ENCODE measurements at regions not wholly inside any gene's neighbourhood (a gene's known extent, or its start where the extent isn't known, plus 50 kb on each side); places are given as distances from the start of the nearest gene placed in this dataset.

DNA sequence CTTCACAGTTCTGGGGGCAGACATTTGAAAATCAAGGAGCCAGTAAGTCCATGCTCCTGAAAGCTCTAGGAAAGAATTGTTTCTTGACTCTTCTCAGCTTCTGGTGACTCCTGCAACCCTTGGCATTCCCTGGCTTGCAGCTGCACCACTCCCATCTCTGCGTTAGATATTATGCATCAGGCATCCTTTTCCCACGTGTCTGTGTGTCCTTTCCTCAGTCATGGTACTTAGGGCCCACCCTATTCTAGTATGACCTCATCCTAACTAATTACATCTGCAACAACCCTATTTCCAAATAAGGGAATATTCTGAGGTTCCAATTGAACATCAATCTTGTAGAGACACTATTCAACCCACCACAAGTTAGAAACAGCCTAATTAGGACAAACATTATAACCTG, 931.7 kb upstream of the CHAC2 start:
- Mint-ChIP-seq H3K4me3 (no peak overlapping the region), H3K36me3 (ENCODE audit: insufficient read depth in 2 of 2) (no peaks in the 10 kb centered on the region), H3K4me1 (ENCODE audit: low read depth) (no peaks in the 10 kb centered on the region), H3K27ac (no peak overlapping the region), H3K9me3 (peaks cover 2 to 3% of the 10 kb centered on the region in 2 donors), H3K27me3 (ENCODE audit: low read depth) (no peaks in the 10 kb centered on the region)
- no peak for DNase-seq
- no peak for ATAC-seq (replicated peaks in 1 of 2)

GRCh38 chr2:52831216-52831615, 936.4 kb upstream of the CHAC2 start:
- no peak for ATAC-seq (replicated peaks in 1 of 2)
- Mint-ChIP-seq H3K27ac (no peak overlapping the region), H3K36me3 (ENCODE audit: insufficient read depth in 2 of 2) (no peaks in the 10 kb centered on the region), H3K9me3 (peaks cover 0 to 7% of the 10 kb centered on the region in 2 donors), H3K27me3 (ENCODE audit: low read depth) (no peaks in the 10 kb centered on the region), H3K4me1 (ENCODE audit: low read depth) (no peaks in the 10 kb centered on the region), H3K4me3 (no peak overlapping the region)
- no peak for DNase-seq

DNA sequence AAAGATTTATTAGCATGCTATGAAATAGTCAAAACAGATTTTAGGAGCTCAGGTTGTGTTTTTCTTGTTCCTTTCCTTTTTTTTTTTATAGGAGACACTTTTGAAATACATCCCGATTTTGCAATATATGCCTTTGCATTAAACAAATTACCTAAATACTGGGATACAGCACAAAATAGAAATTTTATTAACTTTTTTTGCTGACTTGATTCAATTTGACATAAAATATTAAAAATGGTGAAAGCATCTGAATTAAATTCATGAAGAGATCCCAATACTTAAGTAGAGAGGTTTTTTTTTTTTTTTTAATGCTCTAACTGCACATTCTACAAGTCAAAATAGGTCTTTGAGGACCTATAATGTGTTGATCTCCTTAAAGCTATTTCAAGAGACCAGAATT, 939.5 kb upstream of the CHAC2 start:
- H3K27ac Mint-ChIP-seq: no peak overlapping the region
- ATAC-seq (replicated peaks in 1 of 2) (no peak), DNase-seq (no peak)
- no peaks in the 10 kb centered on the region for H3K4me1 Mint-ChIP-seq (ENCODE audit: low read depth)
- H3K4me3 Mint-ChIP-seq: no peak overlapping the region
- no peaks in the 10 kb centered on the region for H3K36me3 Mint-ChIP-seq (ENCODE audit: insufficient read depth in 2 of 2)
- peaks cover 0 to 7% of the 10 kb centered on the region in 2 donors for H3K9me3 Mint-ChIP-seq
- H3K27me3 Mint-ChIP-seq (ENCODE audit: low read depth): no peaks in the 10 kb centered on the region

DNA sequence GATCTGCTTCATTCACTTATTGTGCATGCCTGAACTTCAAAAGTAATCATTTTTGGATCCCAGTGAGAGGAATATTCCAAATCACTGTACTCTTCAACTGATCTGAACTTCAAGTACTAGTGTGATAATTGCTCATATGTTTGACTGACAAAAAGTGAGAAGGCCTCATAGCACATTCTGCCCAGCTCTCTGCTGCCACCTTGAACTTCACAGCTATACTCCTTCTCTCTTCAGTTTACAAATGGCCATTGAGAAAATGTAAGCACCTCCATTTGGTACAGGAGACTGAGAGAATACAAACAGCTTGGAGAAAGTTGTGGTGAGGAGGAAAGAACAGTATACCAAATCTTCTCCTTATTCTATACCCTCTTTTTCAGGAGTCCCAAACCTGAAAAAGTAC, 946.0 kb upstream of the CHAC2 start:
- no peaks in the 10 kb centered on the region for H3K27me3 Mint-ChIP-seq (ENCODE audit: low read depth)
- H3K9me3 Mint-ChIP-seq: peaks cover 5 to 8% of the 10 kb centered on the region in 2 donors
- no peak overlapping the region for H3K4me3 Mint-ChIP-seq
- DNase-seq (no peak), ATAC-seq (replicated peaks in 1 of 2) (no peak)
- no peak overlapping the region for H3K27ac Mint-ChIP-seq
- no peaks in the 10 kb centered on the region for H3K36me3 Mint-ChIP-seq (ENCODE audit: insufficient read depth in 2 of 2)
- H3K4me1 Mint-ChIP-seq (ENCODE audit: low read depth): no peaks in the 10 kb centered on the region

DNA sequence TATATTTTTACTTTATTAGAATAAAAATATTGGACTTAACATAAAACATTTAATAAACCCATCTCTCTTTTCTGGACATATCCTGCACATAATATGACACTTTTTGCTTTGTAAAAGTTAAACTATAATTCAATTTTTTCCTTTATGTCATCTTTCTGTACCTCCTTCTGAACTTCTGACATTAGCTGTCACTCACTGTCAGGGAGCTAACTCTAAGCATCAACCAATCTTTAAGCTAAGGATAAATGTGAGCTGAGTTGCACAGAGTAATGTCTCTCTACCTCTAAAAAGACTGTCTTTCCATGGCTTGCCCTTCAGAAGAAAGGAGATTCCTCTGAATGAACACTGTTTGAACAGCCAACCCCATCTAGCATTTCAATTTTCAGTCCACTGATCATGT, 948.6 kb upstream of the CHAC2 start:
- Mint-ChIP-seq H3K27ac (no peak overlapping the region), H3K4me1 (ENCODE audit: low read depth) (no peaks in the 10 kb centered on the region), H3K4me3 (no peak overlapping the region), H3K27me3 (ENCODE audit: low read depth) (no peaks in the 10 kb centered on the region), H3K9me3 (peaks cover 5% of the 10 kb centered on the region in 2 donors), H3K36me3 (ENCODE audit: insufficient read depth in 2 of 2) (no peaks in the 10 kb centered on the region)
- ATAC-seq (replicated peaks in 1 of 2) (no peak), DNase-seq (no peak)

DNA sequence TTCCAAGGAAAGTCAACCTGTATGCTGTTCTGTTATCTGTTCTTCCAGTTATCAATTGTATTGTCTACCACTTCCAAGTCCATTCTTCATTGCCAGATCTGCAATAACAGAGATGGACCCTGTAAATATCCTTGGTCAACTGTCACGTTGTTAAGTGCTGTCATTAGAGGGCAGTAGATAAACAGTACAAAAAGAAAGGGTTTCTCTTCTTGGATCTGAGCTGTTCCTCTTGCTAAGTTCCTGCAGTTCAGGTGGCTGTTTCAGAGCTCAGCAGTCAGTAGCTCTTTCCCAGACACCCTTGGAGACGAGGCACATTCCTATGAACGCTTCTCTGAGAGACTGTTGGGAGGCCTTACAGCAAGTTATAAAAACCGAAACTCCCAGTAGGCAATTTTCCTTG, 957.1 kb upstream of the CHAC2 start:
- ATAC-seq (replicated peaks in 1 of 2) (no peak), DNase-seq (no peak)
- H3K9me3 Mint-ChIP-seq: peaks cover 0 to 5% of the 10 kb centered on the region in 2 donors
- H3K4me3 Mint-ChIP-seq: no peak overlapping the region
- no peaks in the 10 kb centered on the region for H3K4me1 Mint-ChIP-seq (ENCODE audit: low read depth)
- H3K27ac Mint-ChIP-seq: no peak overlapping the region
- no peaks in the 10 kb centered on the region for H3K36me3 Mint-ChIP-seq (ENCODE audit: insufficient read depth in 2 of 2)
- no peaks in the 10 kb centered on the region for H3K27me3 Mint-ChIP-seq (ENCODE audit: low read depth)

DNA sequence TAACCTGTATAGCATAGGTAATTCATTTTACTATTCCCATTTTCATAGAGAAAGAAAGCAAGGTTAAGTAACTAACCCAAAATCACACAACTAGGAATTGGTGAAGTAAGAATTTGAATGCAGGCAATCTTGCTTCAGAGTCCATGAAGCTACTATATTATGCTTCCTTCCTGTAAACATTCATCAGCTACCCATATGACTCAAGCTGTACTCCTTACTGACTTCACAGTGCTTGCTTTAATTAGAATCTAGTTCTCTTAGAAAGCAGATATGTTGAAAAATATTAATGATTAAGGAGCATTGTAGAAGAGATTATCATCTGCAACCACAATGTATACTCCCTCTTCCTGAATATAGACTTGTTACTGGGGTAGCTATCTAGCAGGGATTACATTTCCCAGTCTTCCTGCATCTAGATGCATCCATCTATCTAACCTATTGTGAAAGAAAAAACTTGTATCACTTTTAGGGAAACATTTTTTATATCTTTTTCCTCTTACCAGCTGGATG, 961.6 kb upstream of the CHAC2 start:
- Mint-ChIP-seq H3K27me3 (ENCODE audit: low read depth) (no peaks in the 10 kb centered on the region), H3K9me3 (peaks cover 3 to 4% of the 10 kb centered on the region in 2 donors), H3K27ac (no peak overlapping the region), H3K36me3 (ENCODE audit: insufficient read depth in 2 of 2) (no peaks in the 10 kb centered on the region), H3K4me1 (ENCODE audit: low read depth) (no peaks in the 10 kb centered on the region), H3K4me3 (no peak overlapping the region)
- DNase-seq (no peak), ATAC-seq (replicated peaks in 1 of 2) (no peak)

DNA sequence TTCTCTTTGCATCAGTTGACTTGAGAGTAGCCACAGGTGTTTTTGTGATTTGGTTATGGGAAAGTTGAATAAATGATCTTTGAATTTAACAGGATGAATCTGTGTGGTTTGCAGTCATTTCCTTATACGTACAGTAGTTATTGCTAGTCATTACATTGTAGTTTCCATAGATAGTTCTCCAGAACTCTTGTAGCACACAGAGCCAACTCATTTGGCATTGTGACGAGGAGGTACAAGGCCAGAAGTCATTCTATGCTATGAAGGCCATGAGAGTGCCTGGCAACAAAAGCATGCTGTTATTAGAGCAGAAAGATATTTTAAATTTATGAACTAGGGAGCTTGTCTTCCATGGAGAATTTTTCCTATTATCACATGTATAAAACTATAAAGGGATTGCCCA, 973.0 kb upstream of the CHAC2 start:
- H3K4me1 Mint-ChIP-seq (ENCODE audit: low read depth): no peaks in the 10 kb centered on the region
- H3K9me3 Mint-ChIP-seq: peaks cover 7% of the 10 kb centered on the region in 2 donors
- H3K4me3 Mint-ChIP-seq: no peak overlapping the region
- H3K36me3 Mint-ChIP-seq (ENCODE audit: insufficient read depth in 2 of 2): no peaks in the 10 kb centered on the region
- H3K27ac Mint-ChIP-seq: no peak overlapping the region
- no peak for DNase-seq
- ATAC-seq (replicated peaks in 1 of 2): no peak
- H3K27me3 Mint-ChIP-seq (ENCODE audit: low read depth): no peaks in the 10 kb centered on the region

GRCh38 chr2:52779446-52779845, 988.2 kb upstream of the CHAC2 start:
- H3K9me3 Mint-ChIP-seq: peaks cover 11 to 14% of the 10 kb centered on the region in 2 donors

DNA sequence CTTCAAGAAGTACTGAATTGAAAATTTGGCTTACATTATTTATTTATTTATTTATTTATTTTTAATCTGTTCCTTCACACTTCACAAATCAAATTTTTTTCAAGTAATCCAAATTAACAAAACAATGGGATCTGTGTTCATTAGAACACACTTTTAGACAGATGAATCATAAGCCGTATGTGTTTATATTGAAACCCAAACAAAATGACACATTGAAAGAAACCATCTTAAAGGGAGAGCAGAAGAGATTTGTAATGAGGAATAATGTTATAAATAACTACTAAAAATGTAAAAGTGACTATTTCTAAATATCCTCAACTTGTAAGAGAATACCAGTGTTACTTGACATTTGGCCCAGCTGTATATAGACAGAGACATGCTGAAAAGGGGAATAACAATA, 991.0 kb upstream of the CHAC2 start:
- no peaks in the 10 kb centered on the region for H3K36me3 Mint-ChIP-seq (ENCODE audit: insufficient read depth in 2 of 2)
- H3K9me3 Mint-ChIP-seq: peaks cover 12 to 14% of the 10 kb centered on the region in 2 donors
- ATAC-seq (replicated peaks in 1 of 2): no peak
- no peaks in the 10 kb centered on the region for H3K27me3 Mint-ChIP-seq (ENCODE audit: low read depth)
- H3K27ac Mint-ChIP-seq: no peak overlapping the region
- no peaks in the 10 kb centered on the region for H3K4me1 Mint-ChIP-seq (ENCODE audit: low read depth)
- no peak overlapping the region for H3K4me3 Mint-ChIP-seq
- DNase-seq: no peak

More at GRCh38 chr2:52779446-52779845, 988.2 kb upstream of the CHAC2 start:
- ATAC-seq (replicated peaks in 1 of 2) (no peak), DNase-seq (no peak)
- Mint-ChIP-seq H3K4me1 (ENCODE audit: low read depth) (no peaks in the 10 kb centered on the region), H3K27me3 (ENCODE audit: low read depth) (no peaks in the 10 kb centered on the region), H3K4me3 (no peak overlapping the region), H3K36me3 (ENCODE audit: insufficient read depth in 2 of 2) (peaks cover 0 to 4% of the 10 kb centered on the region in 2 donors), H3K27ac (no peak overlapping the region)

DNA sequence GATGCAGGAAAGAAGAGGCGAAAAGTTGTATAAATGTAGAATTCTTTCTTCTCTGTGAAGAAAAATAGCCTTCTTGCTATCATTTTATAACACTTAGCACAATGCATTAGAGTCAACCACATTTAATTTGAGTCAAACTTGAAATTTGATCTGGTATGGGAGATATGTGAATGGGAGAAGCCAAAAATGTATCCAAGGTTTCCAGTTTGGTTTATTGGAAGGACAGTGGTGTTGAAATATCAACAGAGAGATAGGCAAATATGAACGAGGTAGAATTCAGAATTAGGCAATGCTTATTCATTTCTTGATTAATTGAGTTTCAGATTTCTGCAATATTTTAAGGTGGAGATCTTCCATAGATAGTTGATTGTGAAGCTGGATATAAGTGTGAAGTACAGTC, 991.9 kb upstream of the CHAC2 start:
- Mint-ChIP-seq H3K4me1 (ENCODE audit: low read depth) (no peaks in the 10 kb centered on the region), H3K27ac (no peak overlapping the region), H3K27me3 (ENCODE audit: low read depth) (no peaks in the 10 kb centered on the region), H3K9me3 (peaks cover 11 to 20% of the 10 kb centered on the region in 2 donors), H3K36me3 (ENCODE audit: insufficient read depth in 2 of 2) (no peaks in the 10 kb centered on the region), H3K4me3 (no peak overlapping the region)
- no peak for ATAC-seq (replicated peaks in 1 of 2)
- DNase-seq: no peak

GRCh38 chr2:52765735-52766134, 1001.9 kb upstream of the CHAC2 start:
- no peak for ATAC-seq (replicated peaks in 1 of 2)
- no peak overlapping the region for H3K27ac Mint-ChIP-seq

GRCh38 chr2:52749764-52750163, 1017.8 kb upstream of the CHAC2 start:
- no peak for ATAC-seq (replicated peaks in 1 of 2)

More at GRCh38 chr2:52765735-52766134, 1001.9 kb upstream of the CHAC2 start:
- Mint-ChIP-seq H3K4me3 (no peak overlapping the region), H3K9me3 (peaks cover 3 to 18% of the 10 kb centered on the region in 2 donors), H3K27me3 (ENCODE audit: low read depth) (no peaks in the 10 kb centered on the region), H3K36me3 (ENCODE audit: insufficient read depth in 2 of 2) (peaks cover 0 to 3% of the 10 kb centered on the region in 2 donors), H3K4me1 (ENCODE audit: low read depth) (no peaks in the 10 kb centered on the region)
- no peak for DNase-seq

DNA sequence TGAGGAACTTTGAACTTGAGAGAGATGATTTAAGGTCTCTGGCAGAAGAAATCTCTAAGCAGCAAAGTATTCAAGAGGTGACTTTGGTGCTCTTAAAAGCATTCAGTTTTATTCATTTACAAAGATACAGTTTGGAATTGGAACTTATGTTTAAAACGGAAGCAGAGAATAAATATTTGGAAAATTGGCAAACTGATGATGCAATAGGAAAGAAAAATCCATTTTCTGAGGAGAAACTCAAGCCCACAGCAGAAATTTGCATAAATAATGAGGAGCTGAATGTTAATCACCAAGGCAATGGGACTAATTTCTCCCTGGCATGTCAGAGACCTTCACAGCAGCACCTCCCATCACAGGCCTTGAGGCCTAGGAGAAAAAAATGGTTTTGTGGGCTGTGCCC, 1022.5 kb upstream of the CHAC2 start:
- H3K36me3 Mint-ChIP-seq (ENCODE audit: insufficient read depth in 2 of 2): peaks cover 4 to 5% of the 10 kb centered on the region in 2 donors
- no peaks in the 10 kb centered on the region for H3K27me3 Mint-ChIP-seq (ENCODE audit: low read depth)
- H3K4me3 Mint-ChIP-seq: no peak overlapping the region
- no peak overlapping the region for H3K27ac Mint-ChIP-seq
- peaks cover 8 to 13% of the 10 kb centered on the region in 2 donors for H3K9me3 Mint-ChIP-seq
- DNase-seq (no peak), ATAC-seq (replicated peaks in 1 of 2) (no peak)
- H3K4me1 Mint-ChIP-seq (ENCODE audit: low read depth): no peaks in the 10 kb centered on the region

More at GRCh38 chr2:52749764-52750163, 1017.8 kb upstream of the CHAC2 start:
- Mint-ChIP-seq H3K27ac (no peak overlapping the region), H3K4me3 (no peak overlapping the region), H3K36me3 (ENCODE audit: insufficient read depth in 2 of 2) (peaks cover 2 to 3% of the 10 kb centered on the region in 2 donors), H3K27me3 (ENCODE audit: low read depth) (no peaks in the 10 kb centered on the region), H3K4me1 (ENCODE audit: low read depth) (no peaks in the 10 kb centered on the region), H3K9me3 (peaks cover 9 to 12% of the 10 kb centered on the region in 2 donors)
- DNase-seq: no peak

Measured in activated T-cell treated with anti-CD3 and anti-CD28 coated beads, Interleukin-2, amount 50 U/mL, for 72 hours (primary cell).